22Rv1 (cell line): ENCODE measurements at regions not wholly inside any gene's neighbourhood (a gene's known extent, or its start where the extent isn't known, plus 50 kb on each side); places are given as distances from the start of the nearest gene placed in this dataset.

Source experiments
- H3K27ac ChIP-seq: fragments of 450-650 bp; 2 replicates; pipeline ENCODE4 v1.5.1; 2017
- CTCF ChIP-seq: fragments of 450-650 bp; IDR thresholded peaks from 2 replicates; pipeline ENCODE4 v1.5.1; 2017; ENCODE audit warnings: mild to moderate bottlenecking
- ZFX ChIP-seq: fragments of 450-650 bp; IDR thresholded peaks from 2 replicates; pipeline ENCODE4 v1.6.1; 2017; ENCODE audit warnings: antibody characterized with exemption, borderline replicate concordance

- no peak overlapping the region for H3K27ac ChIP-seq
- no peak for TF ChIP-seq CTCF
- no peak for TF ChIP-seq ZFX
These were observed 196.2 kb upstream of the PGRMC2 start for GRCh38 chr4:128483816-128484215.

GRCh38 chr4:128483041-128483440, 195.4 kb upstream of the PGRMC2 start:
- no peak for TF ChIP-seq ZFX
- TF ChIP-seq CTCF = no peak

GRCh38 chr4:128481752-128482480, 194.3 kb upstream of the PGRMC2 start:
- TF ChIP-seq ZFX (no peak), CTCF (no peak)
- no peak overlapping the region for H3K27ac ChIP-seq

More at GRCh38 chr4:128483041-128483440, 195.4 kb upstream of the PGRMC2 start:
- no peak overlapping the region for H3K27ac ChIP-seq

GRCh38 chr4:128480945-128481344, 193.3 kb upstream of the PGRMC2 start:
- H3K27ac ChIP-seq = no peak overlapping the region
- TF ChIP-seq ZFX (no peak), CTCF (no peak)

GRCh38 chr4:128477540-128477939, 189.9 kb upstream of the PGRMC2 start:
- no peak for TF ChIP-seq ZFX
- no peak for TF ChIP-seq CTCF
- H3K27ac ChIP-seq = no peak overlapping the region

- TF ChIP-seq CTCF (no peak), ZFX (no peak)
- H3K27ac ChIP-seq = no peak overlapping the region
These were observed 188.0 kb upstream of the PGRMC2 start for GRCh38 chr4:128475597-128475996.

GRCh38 chr4:128471576-128471975, 184.0 kb upstream of the PGRMC2 start:
- no peak for TF ChIP-seq ZFX
- TF ChIP-seq CTCF = no peak
- no peak overlapping the region for H3K27ac ChIP-seq
